CD4-positive, alpha-beta T cell (primary cell): ENCODE measurements at regions not wholly inside any gene's neighbourhood (a gene's known extent, or its start where the extent isn't known, plus 50 kb on each side); places are given as distances from the start of the nearest gene placed in this dataset.

Experiments
- ATAC-seq: fragments of 200-7000 bp; cut with Tn5 transposase; one replicate; pipeline ENCODE4 v1.10.0; 2022; ENCODE audit warnings: mild to moderate bottlenecking; ENCODE audit not compliant: poor library complexity
- CTCF ChIA-PET: fragments of 350-600 bp; sonication (Branson Sonifier 250); formaldehyde crosslinking; loops from one replicate; lab custom pipeline; 2021; ENCODE audit warnings: antibody characterized with exemption, inconsistent platforms; lab: Charles Lee
- POLR2A ChIA-PET: fragments of 350-600 bp; sonication (Branson Sonifier 250); formaldehyde crosslinking; loops from one replicate; lab custom pipeline; 2021; ENCODE audit warnings: antibody characterized with exemption, inconsistent platforms; lab: Charles Lee
- DNase-seq, 14 experiments: peaks; one replicate each; pipeline ENCODE4 v3.0.0-alpha.2; 2013 to 2020; ENCODE audit warnings: mixed read lengths in 2 of 14
- H3K27ac ChIP-seq, 2 donors: one replicate each; pipeline versions ENCODE4 v1.5.1 to v1.7.0; 2013; ENCODE audit warnings: low read length in 2 of 2, low read depth in 1 of 2, mild to moderate bottlenecking in 1 of 2
- H3K27me3 ChIP-seq, 2 experiments: 1 replicate in 1 of 2; 2 replicates in 1 of 2; pipeline versions ENCODE4 v1.6.1 to v1.7.0; 2013; ENCODE audit warnings: low read length in 2 of 2, control low read depth in 1 of 2, mild to moderate bottlenecking in 1 of 2, moderate library complexity in 1 of 2; ENCODE audit not compliant: insufficient read depth in 2 of 2, control insufficient read depth in 1 of 2
- H3K36me3 ChIP-seq: one replicate; pipeline ENCODE4 v1.6.1; 2013; ENCODE audit warnings: low read length, control low read depth; ENCODE audit not compliant: insufficient read depth
- H3K4me1 ChIP-seq: one replicate; pipeline ENCODE4 v1.6.1; 2013; ENCODE audit warnings: low read length, control low read depth; ENCODE audit not compliant: insufficient read depth
- H3K4me3 ChIP-seq: one replicate; pipeline ENCODE4 v1.5.1; 2013; ENCODE audit warnings: mild to moderate bottlenecking, low read length, moderate library complexity
- H3K9me3 ChIP-seq, 2 experiments: 1 replicate in 1 of 2; 2 replicates in 1 of 2; pipeline versions ENCODE4 v1.6.1 to v1.7.0; 2013; ENCODE audit warnings: low read length in 2 of 2, mild to moderate bottlenecking in 2 of 2, control low read depth in 1 of 2, moderate library complexity in 1 of 2; ENCODE audit not compliant: control insufficient read depth in 1 of 2, insufficient read depth in 1 of 2
- H3K27ac Mint-ChIP-seq: one replicate; pipeline ENCODE4 v1.8.0; 2020; ENCODE audit warnings: mixed read lengths
- H3K27me3 Mint-ChIP-seq: one replicate; pipeline ENCODE4 v1.8.0; 2021; ENCODE audit warnings: mixed read lengths
- H3K36me3 Mint-ChIP-seq: one replicate; pipeline ENCODE4 v1.8.0; 2021; ENCODE audit warnings: low read depth, mixed read lengths
- H3K4me1 Mint-ChIP-seq: one replicate; pipeline ENCODE4 v1.8.0; 2021; ENCODE audit warnings: low read depth, mixed read lengths
- H3K4me3 Mint-ChIP-seq: one replicate; pipeline ENCODE4 v1.8.0; 2020; ENCODE audit warnings: mild to moderate bottlenecking, mixed read lengths
- H3K9me3 Mint-ChIP-seq: one replicate; pipeline ENCODE4 v1.8.0; 2020; ENCODE audit warnings: mixed read lengths
- CTCF ChIP-seq: fragments of 200-600 bp; IDR thresholded peaks from one replicate; pipeline ENCODE4 v1.8.0; 2022; ENCODE audit warnings: antibody characterized with exemption, mild to moderate bottlenecking
- intact Hi-C, 2 experiments: fragments of 100-400 bp; cut with DNase I in 1 of 2; cut with micrococcal nuclease in 1 of 2; formaldehyde crosslinking; loops; one replicate each; pipeline versions ENCODE4 v1.15.1 to v1.9.0; 2023 to 2025; cut with DNase I, micrococcal nuclease

- CTCF ChIA-PET: no interaction called here
- peaks cover 30% of the 10 kb centered on the region for H3K27me3 Mint-ChIP-seq
Measured at GRCh38 chr13:94947392-94947791, 235.0 kb upstream of the SOX21 start.

GRCh38 chr13:94946039-94946438 lies 233.7 kb upstream of the SOX21 start:
- Histone ChIP-seq H3K27ac (no peak overlapping the region), H3K36me3 (no peaks in the 10 kb centered on the region), H3K4me3 (no peak overlapping the region), H3K27me3 (peaks cover 0 to 5% of the 10 kb centered on the region in 2 experiments), H3K4me1 (no peaks in the 10 kb centered on the region), H3K9me3 (no peaks in the 10 kb centered on the region)
- intact Hi-C loops: no loop called here
- H3K9me3 Mint-ChIP-seq: peaks cover 4% of the 10 kb centered on the region
- DNase-seq (no peak), ATAC-seq (no peak)
- no peak overlapping the region for H3K27ac Mint-ChIP-seq
- no peak for TF ChIP-seq CTCF
- CTCF ChIA-PET: no interaction called here
- no peaks in the 10 kb centered on the region for H3K4me1 Mint-ChIP-seq
- POLR2A ChIA-PET: no interaction called here
- no peaks in the 10 kb centered on the region for H3K36me3 Mint-ChIP-seq
- peaks cover 17% of the 10 kb centered on the region for H3K27me3 Mint-ChIP-seq
- H3K4me3 Mint-ChIP-seq: no peak overlapping the region

More at GRCh38 chr13:94947392-94947791, 235.0 kb upstream of the SOX21 start:
- no peak for TF ChIP-seq CTCF
- Mint-ChIP-seq H3K4me3 (no peak overlapping the region), H3K36me3 (no peaks in the 10 kb centered on the region), H3K9me3 (no peaks in the 10 kb centered on the region), H3K27ac (no peak overlapping the region), H3K4me1 (no peaks in the 10 kb centered on the region)
- no peaks in the 10 kb centered on the region for H3K36me3 ChIP-seq
- H3K4me1 ChIP-seq: no peaks in the 10 kb centered on the region
- no peak overlapping the region for H3K4me3 ChIP-seq
- no peaks in the 10 kb centered on the region for H3K9me3 ChIP-seq
- H3K27me3 ChIP-seq: peaks cover 0 to 5% of the 10 kb centered on the region in 2 experiments
- no peak for DNase-seq
- H3K27ac ChIP-seq: no peak overlapping the region
- POLR2A ChIA-PET: no interaction called here
- intact Hi-C loops: no loop called here
- ATAC-seq: no peak

GRCh38 chr13:94938124-94938523 lies 225.8 kb upstream of the SOX21 start:
- Histone ChIP-seq H3K4me1 (no peaks in the 10 kb centered on the region), H3K9me3 (no peaks in the 10 kb centered on the region), H3K36me3 (no peaks in the 10 kb centered on the region), H3K4me3 (no peak overlapping the region), H3K27ac (no peak overlapping the region), H3K27me3 (peaks cover 0 to 2% of the 10 kb centered on the region in 2 experiments)
- no peak for TF ChIP-seq CTCF
- H3K27ac Mint-ChIP-seq: no peak overlapping the region
- no peak overlapping the region for H3K4me3 Mint-ChIP-seq
- DNase-seq: no peak
- H3K9me3 Mint-ChIP-seq: peaks cover 4% of the 10 kb centered on the region
- ChIA-PET POLR2A (no interaction called here), CTCF (interaction anchor here (1.5 kb wide), 1 partner anchor 16 kb away, joined by 3 read pairs; no protein-coding TSS in a partner anchor)
- H3K27me3 Mint-ChIP-seq: peaks cover under 1% of the 10 kb centered on the region
- H3K4me1 Mint-ChIP-seq: no peaks in the 10 kb centered on the region
- no peak for ATAC-seq
- no peaks in the 10 kb centered on the region for H3K36me3 Mint-ChIP-seq
- intact Hi-C loops: no loop called here
